ENCODE measurements at regions not wholly inside any gene's neighbourhood (a gene's known extent, or its start where the extent isn't known, plus 50 kb on each side); places are given as distances from the start of the nearest gene placed in this dataset.

DNA sequence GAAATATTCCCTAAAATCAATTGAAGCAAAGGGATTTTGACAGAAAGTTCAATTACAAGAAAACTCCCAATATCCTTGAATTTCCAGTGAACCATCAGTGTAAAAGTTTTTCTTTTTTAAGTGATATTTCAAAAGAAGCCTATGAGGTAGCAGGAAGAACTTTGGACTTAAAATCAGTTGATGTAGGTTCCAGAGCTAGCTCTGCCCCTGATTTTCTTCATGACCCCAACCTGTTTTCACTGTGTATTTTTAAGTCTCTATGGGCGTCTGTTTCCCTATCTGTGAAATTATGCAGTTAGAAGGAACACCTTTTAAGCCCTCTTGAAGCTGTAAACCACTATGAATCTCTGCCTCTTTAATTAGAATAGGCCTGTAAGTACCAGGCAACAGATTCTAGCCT, 66.2 kb upstream of the SLC1A1 start:
- no peak overlapping the region for H3K4me2 ChIP-seq (ENCODE audit: low read length)
- H3K23ac ChIP-seq (ENCODE audit: low read length): no peak overlapping the region
- no peak overlapping the region for H4K5ac ChIP-seq (ENCODE audit: low read length)
- H3K79me2 ChIP-seq (ENCODE audit: control insufficient read depth, insufficient read depth, low read length): no peaks in the 10 kb centered on the region
- no peak for DNase-seq
- no peak overlapping the region for H3K18ac ChIP-seq (ENCODE audit: low read length)
- no peak overlapping the region for H3K4ac ChIP-seq (ENCODE audit: low read depth, low read length)
- no peaks in the 10 kb centered on the region for H3K36me3 ChIP-seq (ENCODE audit: control insufficient read depth, insufficient read depth, low read length)
- no peak overlapping the region for H3K27ac ChIP-seq (ENCODE audit: low read depth, low read length)
- WGBS (ENCODE audit: extremely low coverage, insufficient coverage, low lambda C conversion rate): no CpG with 5 or more reads among the region's 1 CpG
- no peak overlapping the region for H2AK5ac ChIP-seq (ENCODE audit: low read length)
- H3K4me3 ChIP-seq (ENCODE audit: low read length): no peak overlapping the region
- no peaks in the 10 kb centered on the region for H3K79me1 ChIP-seq (ENCODE audit: low read length)
- H2BK15ac ChIP-seq (replicated peaks; ENCODE audit: low read depth): no peak overlapping the region
- no peaks in the 10 kb centered on the region for H3K27me3 ChIP-seq (ENCODE audit: insufficient read depth, low read length, poor library complexity)
- H3K9ac ChIP-seq (ENCODE audit: low read length): no peak overlapping the region
- H3K4me1 ChIP-seq (ENCODE audit: control insufficient read depth, low read depth, low read length): peaks cover 5% of the 10 kb centered on the region
- H3K56ac ChIP-seq (ENCODE audit: low read length): no peak overlapping the region
- no peak overlapping the region for H2BK5ac ChIP-seq (ENCODE audit: low read length)
- no peak overlapping the region for H2BK120ac ChIP-seq (ENCODE audit: low read depth, low read length)
- no peak overlapping the region for H4K8ac ChIP-seq (ENCODE audit: low read depth, low read length)

DNA sequence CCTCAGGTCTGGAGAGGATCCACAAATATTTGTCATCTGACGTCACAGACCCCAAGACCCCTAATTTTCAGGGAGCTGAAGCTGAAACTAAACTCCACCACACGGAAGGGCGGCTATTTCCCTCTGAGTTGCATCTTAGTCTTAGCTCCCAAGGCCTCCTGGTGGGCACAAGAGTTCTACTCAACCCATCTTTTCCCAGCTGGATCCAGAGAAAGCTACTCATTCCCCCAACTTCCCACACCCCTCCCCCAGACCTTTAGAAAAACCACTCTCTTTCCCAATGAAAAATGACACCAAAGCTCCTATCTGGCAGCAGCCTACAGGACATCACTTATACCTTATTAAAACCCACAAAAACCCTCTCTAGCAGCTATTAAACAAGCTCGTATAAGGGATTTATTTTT, 67.1 kb upstream of the SLC1A1 start:
- peak; percentile 78 for DNase-seq
- Histone ChIP-seq H3K18ac (ENCODE audit: low read length) (no peak overlapping the region), H4K8ac (ENCODE audit: low read depth, low read length) (no peak overlapping the region), H2BK15ac (replicated peaks; ENCODE audit: low read depth) (no peak overlapping the region), H3K36me3 (ENCODE audit: control insufficient read depth, insufficient read depth, low read length) (no peaks in the 10 kb centered on the region), H3K9ac (ENCODE audit: low read length) (no peak overlapping the region), H3K4me1 (ENCODE audit: control insufficient read depth, low read depth, low read length) (peaks cover 5% of the 10 kb centered on the region), H4K5ac (ENCODE audit: low read length) (no peak overlapping the region), H3K4ac (ENCODE audit: low read depth, low read length) (no peak overlapping the region), H2AK5ac (ENCODE audit: low read length) (no peak overlapping the region), H2BK120ac (ENCODE audit: low read depth, low read length) (no peak overlapping the region), H3K27me3 (ENCODE audit: insufficient read depth, low read length, poor library complexity) (no peaks in the 10 kb centered on the region), H3K4me3 (ENCODE audit: low read length) (no peak overlapping the region), H2BK5ac (ENCODE audit: low read length) (no peak overlapping the region), H3K27ac (ENCODE audit: low read depth, low read length) (no peak overlapping the region), H3K79me1 (ENCODE audit: low read length) (no peaks in the 10 kb centered on the region), H3K56ac (ENCODE audit: low read length) (no peak overlapping the region), H3K4me2 (ENCODE audit: low read length) (no peak overlapping the region), H3K79me2 (ENCODE audit: control insufficient read depth, insufficient read depth, low read length) (no peaks in the 10 kb centered on the region), H3K23ac (ENCODE audit: low read length) (no peak overlapping the region)
- WGBS (ENCODE audit: extremely low coverage, insufficient coverage, low lambda C conversion rate): no CpG with 5 or more reads among the region's 4 CpGs

DNA sequence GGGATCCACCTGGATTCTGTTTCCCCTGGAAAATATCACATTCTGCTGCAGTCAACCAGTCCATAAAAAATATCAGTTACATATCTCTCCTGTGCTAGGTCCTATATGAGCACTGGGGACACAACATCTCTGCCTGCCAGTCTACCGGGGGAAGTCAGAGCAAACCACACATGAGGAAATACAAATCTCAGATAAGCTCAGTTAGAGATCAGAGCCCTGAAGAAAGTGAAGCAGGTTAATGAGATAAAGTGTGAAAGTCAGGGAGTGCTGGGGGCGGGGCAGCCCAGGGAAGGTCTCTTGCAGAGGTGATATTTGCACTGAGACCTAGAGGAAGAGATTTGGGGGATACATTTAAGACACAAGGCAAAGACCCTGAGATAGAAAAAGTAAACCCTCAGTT, 67.8 kb upstream of the SLC1A1 start:
- DNase-seq: peak; percentile 75
- H2AK5ac ChIP-seq (ENCODE audit: low read length): no peak overlapping the region
- no peaks in the 10 kb centered on the region for H3K27me3 ChIP-seq (ENCODE audit: insufficient read depth, low read length, poor library complexity)
- no peak overlapping the region for H3K56ac ChIP-seq (ENCODE audit: low read length)
- WGBS (ENCODE audit: extremely low coverage, insufficient coverage, low lambda C conversion rate): no CpG with 5 or more reads among the region's 2 CpGs
- H3K4me2 ChIP-seq (ENCODE audit: low read length): no peak overlapping the region
- H4K8ac ChIP-seq (ENCODE audit: low read depth, low read length): no peak overlapping the region
- no peak overlapping the region for H3K4me3 ChIP-seq (ENCODE audit: low read length)
- H3K4me1 ChIP-seq (ENCODE audit: control insufficient read depth, low read depth, low read length): peaks cover 8% of the 10 kb centered on the region
- H3K18ac ChIP-seq (ENCODE audit: low read length): no peak overlapping the region
- no peak overlapping the region for H4K5ac ChIP-seq (ENCODE audit: low read length)
- no peaks in the 10 kb centered on the region for H3K36me3 ChIP-seq (ENCODE audit: control insufficient read depth, insufficient read depth, low read length)
- H3K27ac ChIP-seq (ENCODE audit: low read depth, low read length): no peak overlapping the region
- no peaks in the 10 kb centered on the region for H3K79me2 ChIP-seq (ENCODE audit: control insufficient read depth, insufficient read depth, low read length)
- no peak overlapping the region for H3K4ac ChIP-seq (ENCODE audit: low read depth, low read length)
- no peak overlapping the region for H3K23ac ChIP-seq (ENCODE audit: low read length)
- H2BK5ac ChIP-seq (ENCODE audit: low read length): no peak overlapping the region
- no peak overlapping the region for H2BK120ac ChIP-seq (ENCODE audit: low read depth, low read length)
- no peak overlapping the region for H3K9ac ChIP-seq (ENCODE audit: low read length)
- H3K79me1 ChIP-seq (ENCODE audit: low read length): no peaks in the 10 kb centered on the region
- no peak overlapping the region for H2BK15ac ChIP-seq (replicated peaks; ENCODE audit: low read depth)

DNA sequence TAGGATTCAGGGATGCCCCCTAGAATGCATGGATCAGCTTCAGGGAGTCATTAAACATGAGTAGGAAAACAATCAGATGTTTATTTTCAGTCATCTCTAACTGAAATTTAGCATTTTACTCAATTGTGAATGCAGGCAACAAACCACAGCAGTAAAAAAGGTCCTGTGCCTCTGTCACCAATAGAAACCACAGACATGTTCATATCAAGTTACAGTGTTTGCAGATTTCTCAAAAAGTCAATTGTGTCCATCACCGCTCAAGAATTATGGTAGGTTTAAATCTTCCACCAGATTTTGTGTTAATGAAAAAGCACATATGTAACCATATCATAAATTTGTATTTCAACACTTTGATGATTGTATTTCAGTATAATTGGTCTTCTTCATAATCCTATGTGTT, 68.4 kb upstream of the SLC1A1 start:
- Histone ChIP-seq H3K27me3 (ENCODE audit: insufficient read depth, low read length, poor library complexity) (no peaks in the 10 kb centered on the region), H3K4me1 (ENCODE audit: control insufficient read depth, low read depth, low read length) (peaks cover 8% of the 10 kb centered on the region), H3K4me2 (ENCODE audit: low read length) (no peak overlapping the region), H3K56ac (ENCODE audit: low read length) (no peak overlapping the region), H4K5ac (ENCODE audit: low read length) (no peak overlapping the region), H3K4me3 (ENCODE audit: low read length) (no peak overlapping the region), H3K36me3 (ENCODE audit: control insufficient read depth, insufficient read depth, low read length) (no peaks in the 10 kb centered on the region), H2BK120ac (ENCODE audit: low read depth, low read length) (no peak overlapping the region), H3K79me2 (ENCODE audit: control insufficient read depth, insufficient read depth, low read length) (no peaks in the 10 kb centered on the region), H3K9ac (ENCODE audit: low read length) (no peak overlapping the region), H2AK5ac (ENCODE audit: low read length) (no peak overlapping the region), H4K8ac (ENCODE audit: low read depth, low read length) (no peak overlapping the region), H2BK5ac (ENCODE audit: low read length) (no peak overlapping the region), H3K23ac (ENCODE audit: low read length) (no peak overlapping the region), H2BK15ac (replicated peaks; ENCODE audit: low read depth) (no peak overlapping the region), H3K79me1 (ENCODE audit: low read length) (no peaks in the 10 kb centered on the region), H3K27ac (ENCODE audit: low read depth, low read length) (no peak overlapping the region), H3K18ac (ENCODE audit: low read length) (no peak overlapping the region), H3K4ac (ENCODE audit: low read depth, low read length) (no peak overlapping the region)
- WGBS (ENCODE audit: extremely low coverage, insufficient coverage, low lambda C conversion rate): no CpG with 5 or more reads among the region's 1 CpG
- no peak for DNase-seq

DNA sequence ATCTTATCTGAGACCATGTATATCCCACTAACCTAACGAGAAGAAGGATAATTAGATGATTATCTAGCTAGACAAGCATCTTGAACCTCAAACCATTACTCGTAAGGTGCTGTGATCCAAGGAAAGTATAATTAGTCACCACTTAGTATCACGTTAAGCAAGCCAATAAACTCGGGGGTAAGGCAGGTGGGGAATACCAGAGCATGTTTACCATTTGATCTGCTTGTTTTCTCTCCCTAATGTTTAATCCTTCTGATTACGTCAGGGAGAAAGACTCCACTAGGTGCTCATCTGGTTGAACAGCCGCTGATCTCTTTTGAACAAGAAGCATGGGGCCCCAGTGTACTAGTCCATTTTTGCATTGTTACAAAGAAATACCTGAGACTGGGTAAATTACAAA, 69.9 kb upstream of the SLC1A1 start:
- Histone ChIP-seq H3K4ac (ENCODE audit: low read depth, low read length) (no peak overlapping the region), H4K5ac (ENCODE audit: low read length) (no peak overlapping the region), H3K36me3 (ENCODE audit: control insufficient read depth, insufficient read depth, low read length) (no peaks in the 10 kb centered on the region), H3K4me2 (ENCODE audit: low read length) (no peak overlapping the region), H3K23ac (ENCODE audit: low read length) (no peak overlapping the region), H3K79me2 (ENCODE audit: control insufficient read depth, insufficient read depth, low read length) (no peaks in the 10 kb centered on the region), H2BK120ac (ENCODE audit: low read depth, low read length) (no peak overlapping the region), H3K27ac (ENCODE audit: low read depth, low read length) (no peak overlapping the region), H4K8ac (ENCODE audit: low read depth, low read length) (no peak overlapping the region), H3K56ac (ENCODE audit: low read length) (no peak overlapping the region), H3K79me1 (ENCODE audit: low read length) (no peaks in the 10 kb centered on the region), H2AK5ac (ENCODE audit: low read length) (no peak overlapping the region), H3K4me3 (ENCODE audit: low read length) (no peak overlapping the region), H2BK5ac (ENCODE audit: low read length) (no peak overlapping the region), H3K9ac (ENCODE audit: low read length) (no peak overlapping the region), H3K4me1 (ENCODE audit: control insufficient read depth, low read depth, low read length) (peaks cover 8% of the 10 kb centered on the region), H3K18ac (ENCODE audit: low read length) (no peak overlapping the region), H2BK15ac (replicated peaks; ENCODE audit: low read depth) (no peak overlapping the region), H3K27me3 (ENCODE audit: insufficient read depth, low read length, poor library complexity) (no peaks in the 10 kb centered on the region)
- no peak for DNase-seq
- no CpG with 5 or more reads among the region's 6 CpGs for WGBS (ENCODE audit: extremely low coverage, insufficient coverage, low lambda C conversion rate)

DNA sequence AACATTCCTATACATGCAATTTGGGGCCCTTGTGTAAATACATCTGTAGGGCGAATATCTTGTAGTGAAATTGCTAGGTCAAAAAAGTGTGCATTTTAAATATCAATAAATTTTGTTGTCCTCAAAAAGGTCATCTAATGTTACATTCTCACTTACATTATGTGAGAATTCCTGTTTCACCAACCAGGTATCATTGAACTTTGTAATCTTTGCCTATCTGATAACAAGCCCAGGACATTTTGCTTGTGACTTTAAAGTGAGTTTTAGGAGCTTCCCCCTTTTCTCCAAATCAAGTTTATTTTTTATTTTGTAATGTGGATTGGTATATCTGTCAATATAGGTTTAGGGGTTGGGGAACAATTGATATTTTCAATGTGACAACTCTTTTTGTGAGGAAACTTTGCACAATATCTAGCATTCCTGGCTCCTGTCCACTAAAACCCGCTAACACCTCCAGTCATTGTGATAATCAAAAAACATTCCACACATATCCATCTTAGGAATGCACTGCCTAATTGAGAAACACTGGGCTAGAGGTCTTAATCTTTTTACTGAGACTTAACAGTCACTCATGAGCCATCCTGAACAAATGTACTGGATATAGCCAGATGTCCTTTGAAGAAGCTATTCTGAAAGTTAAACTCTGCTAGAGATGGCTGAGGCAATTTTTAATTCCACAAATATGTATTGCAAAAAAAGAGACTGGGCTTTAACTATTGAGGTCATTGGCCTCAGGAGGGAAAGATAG, 72.5 kb upstream of the SLC1A1 start:
- Histone ChIP-seq H3K4ac (ENCODE audit: low read depth, low read length) (no peak overlapping the region), H3K56ac (ENCODE audit: low read length) (no peak overlapping the region), H3K18ac (ENCODE audit: low read length) (no peak overlapping the region), H4K5ac (ENCODE audit: low read length) (no peak overlapping the region), H3K9ac (ENCODE audit: low read length) (no peak overlapping the region), H3K4me3 (ENCODE audit: low read length) (no peak overlapping the region), H2AK5ac (ENCODE audit: low read length) (no peak overlapping the region), H3K79me1 (ENCODE audit: low read length) (no peaks in the 10 kb centered on the region), H2BK5ac (ENCODE audit: low read length) (no peak overlapping the region), H2BK120ac (ENCODE audit: low read depth, low read length) (no peak overlapping the region), H4K8ac (ENCODE audit: low read depth, low read length) (no peak overlapping the region), H2BK15ac (replicated peaks; ENCODE audit: low read depth) (no peak overlapping the region), H3K27me3 (ENCODE audit: insufficient read depth, low read length, poor library complexity) (no peaks in the 10 kb centered on the region), H3K4me1 (ENCODE audit: control insufficient read depth, low read depth, low read length) (peaks cover 7% of the 10 kb centered on the region), H3K23ac (ENCODE audit: low read length) (no peak overlapping the region), H3K27ac (ENCODE audit: low read depth, low read length) (no peak overlapping the region), H3K36me3 (ENCODE audit: control insufficient read depth, insufficient read depth, low read length) (no peaks in the 10 kb centered on the region), H3K79me2 (ENCODE audit: control insufficient read depth, insufficient read depth, low read length) (no peaks in the 10 kb centered on the region), H3K4me2 (ENCODE audit: low read length) (no peak overlapping the region)
- WGBS (ENCODE audit: extremely low coverage, insufficient coverage, low lambda C conversion rate): no CpG with 5 or more reads among the region's 2 CpGs
- DNase-seq: peak; percentile 80

Data from mesendoderm (in vitro differentiated cells).